Fibroblast of mammary gland (primary cell): ENCODE measurements at regions not wholly inside any gene's neighbourhood (a gene's known extent, or its start where the extent isn't known, plus 50 kb on each side); places are given as distances from the start of the nearest gene placed in this dataset.

Source experiments
- DNase-seq: peaks from one replicate; pipeline ENCODE4 v3.0.0-alpha.2; 2010; ENCODE audit warnings: low read depth
- H3K4me3 ChIP-seq: 2 replicates; pipeline ENCODE4 v1.5.1; 2011; ENCODE audit warnings: low read depth, mild to moderate bottlenecking, low read length, moderate library complexity; ENCODE audit not compliant: control insufficient read depth
- TF ChIP-seq, protein P1 (sequence below): conservative IDR thresholded peaks from 2 replicates; pipeline ENCODE4 v1.5.1; 2011; ENCODE audit warnings: low read depth, low read length, inconsistent platforms; ENCODE audit not compliant: control insufficient read depth, insufficient read depth

DNA sequence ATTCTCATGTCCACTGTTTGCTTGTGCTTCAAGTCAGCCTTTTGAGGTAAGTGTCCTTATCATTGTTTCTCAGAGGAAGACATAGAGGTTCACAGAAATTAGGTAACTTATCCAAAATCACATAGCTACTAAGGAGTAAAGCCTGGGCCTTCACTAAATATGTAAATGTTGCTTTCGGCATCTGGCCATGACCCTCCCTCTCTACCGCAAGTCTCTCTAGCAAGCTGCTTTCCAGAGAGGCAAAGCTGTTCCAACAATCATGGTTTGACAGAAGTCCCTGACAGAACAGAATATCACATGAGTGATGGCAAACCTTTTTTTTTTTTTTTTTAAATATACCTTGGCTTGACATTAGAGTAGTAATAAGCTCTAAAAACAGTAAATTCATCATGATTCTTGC is 94.5 kb upstream of the F3 start:
- TF ChIP-seq, protein P1, sequence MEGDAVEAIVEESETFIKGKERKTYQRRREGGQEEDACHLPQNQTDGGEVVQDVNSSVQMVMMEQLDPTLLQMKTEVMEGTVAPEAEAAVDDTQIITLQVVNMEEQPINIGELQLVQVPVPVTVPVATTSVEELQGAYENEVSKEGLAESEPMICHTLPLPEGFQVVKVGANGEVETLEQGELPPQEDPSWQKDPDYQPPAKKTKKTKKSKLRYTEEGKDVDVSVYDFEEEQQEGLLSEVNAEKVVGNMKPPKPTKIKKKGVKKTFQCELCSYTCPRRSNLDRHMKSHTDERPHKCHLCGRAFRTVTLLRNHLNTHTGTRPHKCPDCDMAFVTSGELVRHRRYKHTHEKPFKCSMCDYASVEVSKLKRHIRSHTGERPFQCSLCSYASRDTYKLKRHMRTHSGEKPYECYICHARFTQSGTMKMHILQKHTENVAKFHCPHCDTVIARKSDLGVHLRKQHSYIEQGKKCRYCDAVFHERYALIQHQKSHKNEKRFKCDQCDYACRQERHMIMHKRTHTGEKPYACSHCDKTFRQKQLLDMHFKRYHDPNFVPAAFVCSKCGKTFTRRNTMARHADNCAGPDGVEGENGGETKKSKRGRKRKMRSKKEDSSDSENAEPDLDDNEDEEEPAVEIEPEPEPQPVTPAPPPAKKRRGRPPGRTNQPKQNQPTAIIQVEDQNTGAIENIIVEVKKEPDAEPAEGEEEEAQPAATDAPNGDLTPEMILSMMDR: no peak
- DNase-seq: no peak
- H3K4me3 ChIP-seq: no peak overlapping the region

DNA sequence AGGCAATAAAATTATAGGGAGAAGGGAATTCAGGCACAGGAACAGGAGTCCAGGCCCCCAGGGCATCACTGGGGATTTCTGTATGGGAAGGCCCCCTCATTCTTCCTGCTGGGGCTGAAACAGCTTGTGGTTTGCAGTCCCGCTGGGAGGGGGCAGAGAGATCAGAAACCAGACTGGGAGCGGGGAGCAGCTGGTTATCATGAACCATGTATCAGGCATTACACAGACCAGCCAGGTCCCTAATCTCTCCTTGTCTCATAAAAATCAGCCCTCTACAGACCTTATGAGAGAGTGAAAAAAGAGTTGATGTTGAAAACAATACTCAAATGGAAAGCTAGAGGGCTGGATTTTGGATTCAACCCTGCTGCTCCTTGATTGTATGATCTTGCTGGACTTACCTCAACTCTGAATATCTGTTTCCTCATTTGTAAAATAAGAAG is 93.4 kb upstream of the F3 start:
- TF ChIP-seq, protein P1: peak; percentile 14
- no peak overlapping the region for H3K4me3 ChIP-seq
- DNase-seq: peak; percentile 17

DNA sequence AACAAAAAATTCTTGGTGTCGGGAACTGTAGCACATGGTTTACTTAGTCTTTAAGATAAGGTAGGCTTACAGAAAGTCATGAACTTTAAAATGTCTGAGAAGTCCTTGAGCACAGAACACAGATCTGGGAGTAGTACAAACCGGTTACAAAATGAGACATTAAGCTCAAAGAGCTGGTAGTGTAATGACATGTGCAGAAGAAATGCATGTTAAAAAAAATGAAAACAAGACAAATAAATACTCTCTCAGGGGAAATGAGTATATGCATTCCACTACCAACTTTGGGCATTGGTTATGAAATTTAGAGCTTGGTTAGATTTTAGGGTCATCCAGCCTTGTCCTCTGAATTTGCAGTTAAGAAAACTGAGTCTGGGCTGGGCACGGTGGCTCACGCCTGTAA is 91.5 kb upstream of the F3 start:
- peak; percentile 67 for DNase-seq
- H3K4me3 ChIP-seq: no peak overlapping the region
- TF ChIP-seq, protein P1: no peak

DNA sequence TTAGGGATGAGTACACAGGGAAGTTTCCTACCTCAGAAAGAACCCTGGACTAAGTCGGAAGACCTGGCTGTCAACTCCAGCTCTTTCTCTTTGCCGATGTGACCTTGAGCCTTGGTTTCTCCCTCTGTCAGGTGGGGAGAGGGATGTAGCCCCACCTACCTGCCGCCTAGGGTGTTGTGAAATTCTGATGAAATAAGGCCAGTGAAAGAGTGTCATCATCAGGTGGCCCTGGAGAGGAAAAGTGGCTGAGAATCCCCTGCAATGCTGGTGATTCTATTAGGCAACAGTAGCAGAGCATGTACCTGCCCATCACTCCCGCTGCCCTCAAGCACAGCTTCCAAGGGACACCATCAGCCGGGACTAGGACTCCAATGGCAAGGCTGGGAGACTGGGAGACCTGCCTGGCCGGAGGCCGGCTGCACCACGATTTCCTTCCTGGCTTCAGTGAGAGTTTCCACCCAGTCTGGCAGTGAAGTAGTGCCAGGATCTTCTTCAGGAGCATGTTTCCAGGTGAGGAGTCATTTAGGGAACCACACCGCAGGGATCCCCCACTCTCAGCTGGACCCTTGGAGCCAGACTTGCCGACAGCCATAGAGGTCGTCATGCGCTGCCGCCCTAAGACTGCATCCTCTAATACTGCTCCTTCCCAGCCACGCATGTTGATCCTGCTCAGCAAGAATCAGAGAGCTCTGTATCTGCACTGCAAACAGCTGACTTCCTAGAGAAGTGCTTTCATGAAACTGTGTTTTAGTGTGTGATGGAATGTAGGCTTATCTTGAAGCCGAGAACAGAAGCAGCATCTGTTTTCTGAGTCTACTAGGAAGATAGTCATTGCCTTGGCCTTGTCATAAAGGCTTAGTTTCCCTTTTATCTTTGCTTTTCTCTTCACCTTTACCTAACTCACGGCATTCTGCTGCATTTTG is 88.0 kb upstream of the F3 start:
- H3K4me3 ChIP-seq: no peak overlapping the region
- no peak for DNase-seq
- TF ChIP-seq, protein P1: no peak

DNA sequence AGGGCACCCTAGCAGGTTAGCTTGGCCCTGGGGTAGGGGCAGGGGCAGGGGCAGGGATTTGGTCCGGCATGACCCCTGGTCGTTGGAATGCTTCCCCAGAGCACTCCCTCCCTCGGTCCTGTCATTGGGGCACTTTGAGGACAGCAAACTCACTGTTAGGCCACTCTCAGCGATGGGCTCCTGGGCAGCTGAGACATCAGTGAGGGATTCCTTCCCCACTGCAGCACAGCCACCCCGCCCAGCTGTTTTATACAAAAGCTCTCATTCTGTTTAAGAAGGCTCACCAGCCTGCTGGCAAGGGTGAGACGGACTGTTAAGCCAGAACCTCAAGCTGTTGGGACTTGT is 86.9 kb upstream of the F3 start:
- no peak overlapping the region for H3K4me3 ChIP-seq
- no peak for DNase-seq
- TF ChIP-seq, protein P1: no peak

DNA sequence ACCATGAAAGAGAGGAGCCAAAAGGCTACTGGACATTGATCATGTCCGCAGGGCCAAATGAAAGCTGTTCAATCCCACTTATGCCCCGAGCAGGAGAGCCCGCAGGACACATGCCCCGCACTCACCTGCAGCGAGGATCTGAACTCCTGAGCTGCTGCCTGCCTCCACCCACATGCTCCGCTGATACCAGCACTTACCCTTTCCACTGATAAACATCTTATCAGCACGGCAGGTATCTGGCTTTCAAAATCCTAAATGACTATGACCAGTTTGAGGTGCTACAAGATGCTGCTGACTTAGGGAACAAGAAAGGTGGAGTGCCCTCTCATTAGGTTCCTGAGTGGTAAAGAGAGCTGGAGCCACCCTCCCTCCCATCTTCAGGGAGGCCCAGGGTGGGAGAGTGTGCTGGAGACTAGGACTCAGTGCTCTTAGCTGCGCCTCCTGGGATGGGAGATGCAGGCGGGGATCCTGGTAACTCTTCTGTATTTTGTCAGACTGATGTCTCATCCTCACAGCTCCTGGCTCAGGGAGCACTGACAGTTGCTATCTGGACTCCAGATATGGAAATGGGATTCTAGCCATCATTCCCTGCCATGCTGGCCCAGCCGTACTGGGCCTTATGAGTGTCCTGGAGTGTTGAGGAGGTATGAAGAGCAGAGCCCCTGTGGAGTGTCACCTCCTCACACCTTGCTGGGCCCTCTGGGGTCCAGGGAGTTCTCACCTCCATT is 86.4 kb upstream of the F3 start:
- DNase-seq: no peak
- TF ChIP-seq, protein P1: no peak
- no peak overlapping the region for H3K4me3 ChIP-seq
